Neural cell (in vitro differentiated cells): ENCODE measurements at regions not wholly inside any gene's neighbourhood (a gene's known extent, or its start where the extent isn't known, plus 50 kb on each side); places are given as distances from the start of the nearest gene placed in this dataset.
"Not testable (repeated sequence)": the region's sequence is repeated elsewhere in the genome, so short reads cannot be mapped to it uniquely, and the experiment has no call there.

Source experiments
- POLR2AphosphoS5 ChIP-seq: IDR thresholded peaks from 2 replicates; pipeline ENCODE4 v1.6.1; 2012
- RAD21 ChIP-seq: fragments of 450-650 bp; conservative IDR thresholded peaks from 2 replicates; pipeline ENCODE4 v1.6.1; 2014; ENCODE audit warnings: antibody characterized with exemption, mild to moderate bottlenecking, moderate library complexity
- TAF1 ChIP-seq: IDR thresholded peaks from 2 replicates; pipeline ENCODE4 v1.6.1; 2012; ENCODE audit warnings: low read depth
- TF ChIP-seq, protein P1 (sequence below): fragments of 450-650 bp; IDR thresholded peaks from 2 replicates; pipeline ENCODE4 v1.5.1; 2014; ENCODE audit warnings: antibody characterized with exemption, mild to moderate bottlenecking, moderate library complexity; ENCODE audit not compliant: poor library complexity, severe bottlenecking
- TF ChIP-seq, protein P2 (sequence below): IDR thresholded peaks from 2 replicates; pipeline ENCODE4 v1.6.1; 2012; ENCODE audit warnings: borderline replicate concordance

DNA sequence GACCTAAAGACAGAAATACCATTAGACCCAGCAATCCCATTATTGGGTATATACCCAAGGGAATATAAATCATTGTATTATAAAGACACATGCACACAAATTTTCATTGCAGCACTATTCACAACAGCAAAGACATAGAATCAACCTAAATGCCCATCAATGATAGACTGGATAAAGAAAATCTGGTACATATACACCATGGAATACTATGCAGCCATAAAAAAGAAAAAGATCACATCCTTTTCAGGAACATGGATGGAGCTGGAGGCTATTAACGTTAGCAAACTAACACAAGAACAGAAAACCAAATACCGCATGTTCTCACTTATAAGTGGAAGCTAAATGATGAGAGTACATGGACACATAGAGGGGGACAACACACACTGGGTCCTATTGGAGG lies 280.1 kb upstream of the G2E3 start:
- TF ChIP-seq, protein P1, sequence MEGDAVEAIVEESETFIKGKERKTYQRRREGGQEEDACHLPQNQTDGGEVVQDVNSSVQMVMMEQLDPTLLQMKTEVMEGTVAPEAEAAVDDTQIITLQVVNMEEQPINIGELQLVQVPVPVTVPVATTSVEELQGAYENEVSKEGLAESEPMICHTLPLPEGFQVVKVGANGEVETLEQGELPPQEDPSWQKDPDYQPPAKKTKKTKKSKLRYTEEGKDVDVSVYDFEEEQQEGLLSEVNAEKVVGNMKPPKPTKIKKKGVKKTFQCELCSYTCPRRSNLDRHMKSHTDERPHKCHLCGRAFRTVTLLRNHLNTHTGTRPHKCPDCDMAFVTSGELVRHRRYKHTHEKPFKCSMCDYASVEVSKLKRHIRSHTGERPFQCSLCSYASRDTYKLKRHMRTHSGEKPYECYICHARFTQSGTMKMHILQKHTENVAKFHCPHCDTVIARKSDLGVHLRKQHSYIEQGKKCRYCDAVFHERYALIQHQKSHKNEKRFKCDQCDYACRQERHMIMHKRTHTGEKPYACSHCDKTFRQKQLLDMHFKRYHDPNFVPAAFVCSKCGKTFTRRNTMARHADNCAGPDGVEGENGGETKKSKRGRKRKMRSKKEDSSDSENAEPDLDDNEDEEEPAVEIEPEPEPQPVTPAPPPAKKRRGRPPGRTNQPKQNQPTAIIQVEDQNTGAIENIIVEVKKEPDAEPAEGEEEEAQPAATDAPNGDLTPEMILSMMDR: not testable (repeated sequence)
- TF ChIP-seq, protein P2, sequence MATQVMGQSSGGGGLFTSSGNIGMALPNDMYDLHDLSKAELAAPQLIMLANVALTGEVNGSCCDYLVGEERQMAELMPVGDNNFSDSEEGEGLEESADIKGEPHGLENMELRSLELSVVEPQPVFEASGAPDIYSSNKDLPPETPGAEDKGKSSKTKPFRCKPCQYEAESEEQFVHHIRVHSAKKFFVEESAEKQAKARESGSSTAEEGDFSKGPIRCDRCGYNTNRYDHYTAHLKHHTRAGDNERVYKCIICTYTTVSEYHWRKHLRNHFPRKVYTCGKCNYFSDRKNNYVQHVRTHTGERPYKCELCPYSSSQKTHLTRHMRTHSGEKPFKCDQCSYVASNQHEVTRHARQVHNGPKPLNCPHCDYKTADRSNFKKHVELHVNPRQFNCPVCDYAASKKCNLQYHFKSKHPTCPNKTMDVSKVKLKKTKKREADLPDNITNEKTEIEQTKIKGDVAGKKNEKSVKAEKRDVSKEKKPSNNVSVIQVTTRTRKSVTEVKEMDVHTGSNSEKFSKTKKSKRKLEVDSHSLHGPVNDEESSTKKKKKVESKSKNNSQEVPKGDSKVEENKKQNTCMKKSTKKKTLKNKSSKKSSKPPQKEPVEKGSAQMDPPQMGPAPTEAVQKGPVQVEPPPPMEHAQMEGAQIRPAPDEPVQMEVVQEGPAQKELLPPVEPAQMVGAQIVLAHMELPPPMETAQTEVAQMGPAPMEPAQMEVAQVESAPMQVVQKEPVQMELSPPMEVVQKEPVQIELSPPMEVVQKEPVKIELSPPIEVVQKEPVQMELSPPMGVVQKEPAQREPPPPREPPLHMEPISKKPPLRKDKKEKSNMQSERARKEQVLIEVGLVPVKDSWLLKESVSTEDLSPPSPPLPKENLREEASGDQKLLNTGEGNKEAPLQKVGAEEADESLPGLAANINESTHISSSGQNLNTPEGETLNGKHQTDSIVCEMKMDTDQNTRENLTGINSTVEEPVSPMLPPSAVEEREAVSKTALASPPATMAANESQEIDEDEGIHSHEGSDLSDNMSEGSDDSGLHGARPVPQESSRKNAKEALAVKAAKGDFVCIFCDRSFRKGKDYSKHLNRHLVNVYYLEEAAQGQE: not testable (repeated sequence)
- TF ChIP-seq TAF1, POLR2AphosphoS5, RAD21: not testable (repeated sequence)
